ENCODE measurements at regions not wholly inside any gene's neighbourhood (a gene's known extent, or its start where the extent isn't known, plus 50 kb on each side); places are given as distances from the start of the nearest gene placed in this dataset.

DNA sequence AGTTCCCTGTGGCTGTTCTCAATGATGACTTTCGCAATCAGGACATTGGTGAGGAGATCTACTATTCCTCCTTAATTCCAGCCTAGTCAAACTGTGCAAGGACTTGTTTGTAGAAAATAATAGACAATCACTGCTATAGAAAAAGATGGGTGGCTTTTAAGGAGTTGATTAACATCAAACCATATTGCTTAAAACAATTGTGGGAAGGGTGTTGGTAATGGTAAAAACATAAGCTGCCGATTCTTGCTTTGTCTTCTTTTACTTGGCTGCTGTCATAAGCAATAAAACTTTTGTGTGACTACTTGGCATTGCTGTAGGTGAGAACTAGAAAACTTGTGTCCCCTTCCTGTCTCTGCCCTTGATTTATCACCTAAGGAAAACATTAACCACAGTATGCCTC lies 561.2 kb upstream of the SEMA6A start:
- TF ChIP-seq, protein P1, sequence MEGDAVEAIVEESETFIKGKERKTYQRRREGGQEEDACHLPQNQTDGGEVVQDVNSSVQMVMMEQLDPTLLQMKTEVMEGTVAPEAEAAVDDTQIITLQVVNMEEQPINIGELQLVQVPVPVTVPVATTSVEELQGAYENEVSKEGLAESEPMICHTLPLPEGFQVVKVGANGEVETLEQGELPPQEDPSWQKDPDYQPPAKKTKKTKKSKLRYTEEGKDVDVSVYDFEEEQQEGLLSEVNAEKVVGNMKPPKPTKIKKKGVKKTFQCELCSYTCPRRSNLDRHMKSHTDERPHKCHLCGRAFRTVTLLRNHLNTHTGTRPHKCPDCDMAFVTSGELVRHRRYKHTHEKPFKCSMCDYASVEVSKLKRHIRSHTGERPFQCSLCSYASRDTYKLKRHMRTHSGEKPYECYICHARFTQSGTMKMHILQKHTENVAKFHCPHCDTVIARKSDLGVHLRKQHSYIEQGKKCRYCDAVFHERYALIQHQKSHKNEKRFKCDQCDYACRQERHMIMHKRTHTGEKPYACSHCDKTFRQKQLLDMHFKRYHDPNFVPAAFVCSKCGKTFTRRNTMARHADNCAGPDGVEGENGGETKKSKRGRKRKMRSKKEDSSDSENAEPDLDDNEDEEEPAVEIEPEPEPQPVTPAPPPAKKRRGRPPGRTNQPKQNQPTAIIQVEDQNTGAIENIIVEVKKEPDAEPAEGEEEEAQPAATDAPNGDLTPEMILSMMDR (IDR thresholded peaks at IDR 0.05) = no peak
- no peak for TF ChIP-seq POLR2A (IDR thresholded peaks at IDR 0.05)
